ENCODE measurements at regions not wholly inside any gene's neighbourhood (a gene's known extent, or its start where the extent isn't known, plus 50 kb on each side); places are given as distances from the start of the nearest gene placed in this dataset.

DNA sequence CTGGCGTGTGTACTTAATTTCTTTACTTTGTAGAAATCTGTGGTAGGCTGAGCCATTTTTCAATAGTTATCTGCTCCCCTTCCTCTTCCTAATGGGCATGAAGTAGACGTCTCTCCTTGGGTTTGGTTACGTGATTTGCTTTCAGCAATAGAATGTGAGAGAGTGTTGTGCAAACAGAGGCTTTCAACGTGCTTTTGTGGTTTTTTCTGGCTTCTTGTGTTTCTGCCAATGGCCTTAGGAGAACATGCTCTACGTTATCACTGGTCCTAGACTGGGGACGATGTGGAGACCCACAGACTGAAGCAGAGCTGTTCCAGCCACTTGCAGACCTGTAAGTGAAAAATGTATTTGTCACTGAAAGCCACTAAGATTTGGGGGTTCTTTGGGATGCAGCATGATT is 107.2 kb upstream of the NPTX2 start:
- no peaks in the 10 kb centered on the region for H3K9me3 ChIP-seq (replicated peaks; ENCODE audit: insufficient read depth, low read length)
- H3F3A ChIP-seq (ENCODE audit: insufficient read depth, low read length) = no peaks in the 10 kb centered on the region
- no peak overlapping the region for H2AFZ ChIP-seq (ENCODE audit: low read length)
- no peak overlapping the region for H3K27ac ChIP-seq (ENCODE audit: low read length)
- no peaks in the 10 kb centered on the region for H3K4me1 ChIP-seq (ENCODE audit: low read length)
- TF ChIP-seq EZH2phosphoT487 (IDR thresholded peaks at IDR 0.05; ENCODE audit: low read length) (no peak), EZH2 (optimal IDR thresholded peaks at IDR 0.05; ENCODE audit: low read depth, low read length) (no peak)
- TF ChIP-seq, protein P1, sequence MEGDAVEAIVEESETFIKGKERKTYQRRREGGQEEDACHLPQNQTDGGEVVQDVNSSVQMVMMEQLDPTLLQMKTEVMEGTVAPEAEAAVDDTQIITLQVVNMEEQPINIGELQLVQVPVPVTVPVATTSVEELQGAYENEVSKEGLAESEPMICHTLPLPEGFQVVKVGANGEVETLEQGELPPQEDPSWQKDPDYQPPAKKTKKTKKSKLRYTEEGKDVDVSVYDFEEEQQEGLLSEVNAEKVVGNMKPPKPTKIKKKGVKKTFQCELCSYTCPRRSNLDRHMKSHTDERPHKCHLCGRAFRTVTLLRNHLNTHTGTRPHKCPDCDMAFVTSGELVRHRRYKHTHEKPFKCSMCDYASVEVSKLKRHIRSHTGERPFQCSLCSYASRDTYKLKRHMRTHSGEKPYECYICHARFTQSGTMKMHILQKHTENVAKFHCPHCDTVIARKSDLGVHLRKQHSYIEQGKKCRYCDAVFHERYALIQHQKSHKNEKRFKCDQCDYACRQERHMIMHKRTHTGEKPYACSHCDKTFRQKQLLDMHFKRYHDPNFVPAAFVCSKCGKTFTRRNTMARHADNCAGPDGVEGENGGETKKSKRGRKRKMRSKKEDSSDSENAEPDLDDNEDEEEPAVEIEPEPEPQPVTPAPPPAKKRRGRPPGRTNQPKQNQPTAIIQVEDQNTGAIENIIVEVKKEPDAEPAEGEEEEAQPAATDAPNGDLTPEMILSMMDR (IDR thresholded peaks at IDR 0.05; ENCODE audit: low read length) = no peak
- H3K4me3 ChIP-seq (ENCODE audit: low read length) = no peak overlapping the region
- no peaks in the 10 kb centered on the region for H3K79me2 ChIP-seq (ENCODE audit: low read length)
- no peaks in the 10 kb centered on the region for H3K9me2 ChIP-seq (replicated peaks; ENCODE audit: insufficient read depth, low read length)
- H3K9ac ChIP-seq (ENCODE audit: low read length) = no peak overlapping the region
- H3K36me3 ChIP-seq (replicated peaks; ENCODE audit: insufficient read depth, low read length) = no peaks in the 10 kb centered on the region
- DNase-seq = no peak
- H3K4me2 ChIP-seq (ENCODE audit: low read depth, low read length) = no peak overlapping the region
- H3K27me3 ChIP-seq (replicated peaks; ENCODE audit: insufficient read depth, low read length) = no peaks in the 10 kb centered on the region
- H4K20me1 ChIP-seq (ENCODE audit: insufficient read depth, low read length) = no peaks in the 10 kb centered on the region

DNA sequence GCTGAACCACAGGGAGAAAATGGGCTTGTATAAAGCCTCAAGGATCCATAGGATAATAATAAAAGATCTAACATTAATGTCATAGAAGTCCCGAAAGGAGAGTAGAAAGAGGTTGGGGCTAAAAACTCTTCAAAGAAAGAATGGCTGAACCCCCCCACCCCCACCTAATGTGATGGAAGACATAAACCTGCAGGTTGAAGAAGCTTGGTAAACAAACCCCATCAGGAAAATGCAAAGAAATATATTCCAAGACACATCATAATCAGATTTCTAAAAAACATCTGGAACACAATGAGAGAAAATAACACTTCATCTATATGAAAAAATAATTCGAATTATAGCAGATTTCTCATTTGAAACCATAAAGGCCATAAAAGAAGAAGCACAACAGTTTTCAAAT is 105.6 kb upstream of the BAIAP2L1 start:
- Histone ChIP-seq H3K9me3 (replicated peaks; ENCODE audit: insufficient read depth, low read length) (no peaks in the 10 kb centered on the region), H3K4me2 (ENCODE audit: low read depth, low read length) (no peak overlapping the region), H3K4me3 (ENCODE audit: low read length) (no peak overlapping the region), H3K4me1 (ENCODE audit: low read length) (no peaks in the 10 kb centered on the region), H3K27ac (ENCODE audit: low read length) (no peak overlapping the region), H3K27me3 (replicated peaks; ENCODE audit: insufficient read depth, low read length) (no peaks in the 10 kb centered on the region), H3K79me2 (ENCODE audit: low read length) (no peaks in the 10 kb centered on the region), H3F3A (ENCODE audit: insufficient read depth, low read length) (no peaks in the 10 kb centered on the region), H4K20me1 (ENCODE audit: insufficient read depth, low read length) (no peaks in the 10 kb centered on the region), H3K9me2 (replicated peaks; ENCODE audit: insufficient read depth, low read length) (no peaks in the 10 kb centered on the region), H3K36me3 (replicated peaks; ENCODE audit: insufficient read depth, low read length) (no peaks in the 10 kb centered on the region), H2AFZ (ENCODE audit: low read length) (no peak overlapping the region), H3K9ac (ENCODE audit: low read length) (no peak overlapping the region)
- no peak for TF ChIP-seq EZH2phosphoT487 (IDR thresholded peaks at IDR 0.05; ENCODE audit: low read length)
- TF ChIP-seq EZH2 (optimal IDR thresholded peaks at IDR 0.05; ENCODE audit: low read depth, low read length) = no peak
- TF ChIP-seq, protein P1 (IDR thresholded peaks at IDR 0.05; ENCODE audit: low read length) = no peak
- DNase-seq = no peak

DNA sequence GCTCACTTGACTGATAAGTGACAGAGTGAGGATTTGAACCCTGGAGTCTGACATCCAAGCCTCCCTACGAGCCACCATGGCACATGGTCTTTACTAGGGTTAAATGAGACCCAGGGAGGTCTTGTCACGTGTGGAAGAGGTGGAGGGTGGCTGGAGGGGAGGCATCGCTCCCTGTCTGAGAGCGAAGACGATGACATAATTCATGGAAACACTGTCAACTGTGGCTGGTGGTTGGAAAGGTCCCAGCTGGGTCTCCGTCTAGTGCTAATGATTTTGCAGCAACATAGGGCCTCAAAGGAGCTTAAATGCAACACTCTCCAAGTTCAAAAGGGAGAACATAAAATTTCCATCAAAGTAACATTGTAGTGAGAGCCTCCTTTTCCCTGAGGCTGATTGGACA is 99.9 kb upstream of the BAIAP2L1 start:
- H3K36me3 ChIP-seq (replicated peaks; ENCODE audit: insufficient read depth, low read length) = no peaks in the 10 kb centered on the region
- no peak overlapping the region for H3K4me3 ChIP-seq (ENCODE audit: low read length)
- H2AFZ ChIP-seq (ENCODE audit: low read length) = no peak overlapping the region
- H3K4me1 ChIP-seq (ENCODE audit: low read length) = no peaks in the 10 kb centered on the region
- no peak overlapping the region for H3K9ac ChIP-seq (ENCODE audit: low read length)
- H3F3A ChIP-seq (ENCODE audit: insufficient read depth, low read length) = no peaks in the 10 kb centered on the region
- H3K79me2 ChIP-seq (ENCODE audit: low read length) = no peaks in the 10 kb centered on the region
- H3K9me3 ChIP-seq (replicated peaks; ENCODE audit: insufficient read depth, low read length) = no peaks in the 10 kb centered on the region
- no peaks in the 10 kb centered on the region for H3K9me2 ChIP-seq (replicated peaks; ENCODE audit: insufficient read depth, low read length)
- TF ChIP-seq, protein P1 (IDR thresholded peaks at IDR 0.05; ENCODE audit: low read length) = no peak
- TF ChIP-seq EZH2phosphoT487 (IDR thresholded peaks at IDR 0.05; ENCODE audit: low read length) (no peak), EZH2 (optimal IDR thresholded peaks at IDR 0.05; ENCODE audit: low read depth, low read length) (no peak)
- no peak for DNase-seq
- H4K20me1 ChIP-seq (ENCODE audit: insufficient read depth, low read length) = no peaks in the 10 kb centered on the region
- no peak overlapping the region for H3K4me2 ChIP-seq (ENCODE audit: low read depth, low read length)
- H3K27ac ChIP-seq (ENCODE audit: low read length) = no peak overlapping the region
- no peaks in the 10 kb centered on the region for H3K27me3 ChIP-seq (replicated peaks; ENCODE audit: insufficient read depth, low read length)

All from MM.1S (cell line).